HG03060 (cell line): ENCODE measurements at regions not wholly inside any gene's neighbourhood (a gene's known extent, or its start where the extent isn't known, plus 50 kb on each side); places are given as distances from the start of the nearest gene placed in this dataset.
"Not testable (repeated sequence)": the region's sequence is repeated elsewhere in the genome, so short reads cannot be mapped to it uniquely, and the experiment has no call there.

ENCODE experiments used
- ATAC-seq: cut with Tn5 transposase; IDR thresholded peaks from one replicate; pipeline ENCODE4 v1.9.1; 2021; ENCODE audit warnings: low read depth, moderate number of reproducible peaks; ENCODE audit not compliant: unreplicated experiment

DNA sequence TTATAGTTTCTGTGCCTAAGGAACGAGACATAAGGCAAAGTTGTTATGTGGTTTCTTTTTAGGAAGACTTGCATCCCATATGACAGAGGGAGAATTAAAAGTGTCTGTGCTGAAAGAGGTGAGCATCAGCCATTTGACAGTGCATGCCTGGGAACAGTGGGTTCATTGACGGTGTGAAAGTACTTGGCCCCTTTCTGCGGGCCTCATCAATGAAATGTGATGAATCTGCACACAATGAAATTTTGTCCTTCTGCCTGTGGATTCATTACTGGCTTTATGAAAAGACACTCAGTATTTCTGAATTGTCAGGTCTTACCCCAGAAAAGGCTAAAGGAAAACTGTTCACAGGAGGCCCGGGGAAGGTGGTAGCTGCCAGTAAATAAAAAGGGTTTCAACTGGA, 295.8 kb downstream of the FOXO1 start:
- ATAC-seq = no peak

DNA sequence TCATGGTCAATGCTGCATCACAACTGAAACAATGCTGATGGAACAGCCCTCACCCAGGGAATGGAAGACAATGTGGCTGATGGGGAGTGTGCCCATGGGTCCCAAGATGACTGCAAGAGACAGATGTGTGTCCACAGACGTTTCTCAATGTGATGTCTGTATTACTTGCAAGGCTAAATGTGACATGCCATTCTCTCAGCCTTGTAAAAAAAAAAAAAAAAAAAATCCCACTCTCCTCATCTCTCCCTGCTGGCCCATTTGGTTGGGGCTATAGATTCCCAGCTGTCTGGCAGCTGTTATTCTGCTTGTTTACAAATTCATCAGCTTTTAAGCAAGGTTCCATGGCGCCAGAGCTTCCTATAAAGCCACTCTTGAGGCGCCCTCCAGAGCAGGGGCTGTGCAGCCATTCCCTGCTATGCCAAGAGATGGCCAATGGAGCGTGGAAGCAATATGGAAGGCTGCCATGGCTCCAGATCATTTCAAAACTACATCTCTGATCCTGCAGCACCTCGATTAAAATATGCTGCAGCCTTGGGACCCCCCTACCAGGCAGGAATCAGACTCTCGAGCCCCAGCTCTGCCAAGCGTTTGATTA, 294.8 kb downstream of the FOXO1 start:
- no peak for ATAC-seq

DNA sequence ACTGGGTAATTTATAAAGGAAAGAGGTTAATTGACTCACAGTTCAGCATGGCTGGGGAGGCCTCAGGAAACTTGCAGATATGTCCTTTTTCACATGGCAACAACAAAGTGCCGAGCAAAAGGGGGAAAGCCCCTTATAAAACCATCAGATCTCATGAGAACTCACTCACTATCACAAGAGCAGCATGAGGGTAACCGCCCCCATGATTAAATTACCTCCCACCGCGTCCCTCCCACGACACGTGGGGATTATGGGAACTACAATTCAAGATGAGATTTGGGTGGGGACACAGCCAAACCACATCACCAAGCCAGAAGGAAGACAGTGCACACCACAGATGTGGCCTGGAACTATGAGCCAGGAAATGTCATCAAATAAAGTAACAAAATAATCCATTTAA, 292.8 kb downstream of the FOXO1 start:
- not testable (repeated sequence) for ATAC-seq

DNA sequence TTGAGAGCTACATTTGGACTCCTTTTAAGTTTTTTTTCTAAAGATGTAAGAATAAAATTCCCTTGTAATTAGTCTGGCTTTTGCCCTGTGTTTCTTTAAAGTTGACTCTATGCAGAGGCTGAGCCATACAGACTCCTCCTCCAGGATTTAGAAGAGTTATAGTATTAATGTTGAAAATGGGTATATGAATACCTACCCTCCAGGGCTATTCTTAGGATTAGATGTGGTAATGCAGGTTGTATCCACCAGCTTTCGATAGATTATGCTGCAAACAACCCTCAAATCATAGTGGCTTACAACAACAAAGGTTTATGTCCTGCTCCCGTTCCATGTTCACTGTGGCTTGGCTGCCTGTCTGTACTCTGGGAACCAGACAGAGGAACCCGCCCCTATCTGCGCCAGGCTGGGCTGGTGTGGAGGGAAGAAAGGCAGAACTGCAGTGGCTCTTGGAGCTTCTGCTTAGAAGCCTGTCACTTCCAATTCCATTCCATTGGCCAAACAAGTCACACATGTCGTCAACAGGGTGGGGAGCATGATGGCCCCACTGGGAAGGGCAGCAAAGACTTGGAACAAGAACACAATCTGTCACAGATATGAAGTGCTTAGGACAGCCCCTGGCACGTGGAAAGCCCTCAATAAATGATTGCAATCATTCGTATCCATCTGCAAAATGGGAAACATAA, 290.8 kb downstream of the FOXO1 start:
- ATAC-seq = no peak

DNA sequence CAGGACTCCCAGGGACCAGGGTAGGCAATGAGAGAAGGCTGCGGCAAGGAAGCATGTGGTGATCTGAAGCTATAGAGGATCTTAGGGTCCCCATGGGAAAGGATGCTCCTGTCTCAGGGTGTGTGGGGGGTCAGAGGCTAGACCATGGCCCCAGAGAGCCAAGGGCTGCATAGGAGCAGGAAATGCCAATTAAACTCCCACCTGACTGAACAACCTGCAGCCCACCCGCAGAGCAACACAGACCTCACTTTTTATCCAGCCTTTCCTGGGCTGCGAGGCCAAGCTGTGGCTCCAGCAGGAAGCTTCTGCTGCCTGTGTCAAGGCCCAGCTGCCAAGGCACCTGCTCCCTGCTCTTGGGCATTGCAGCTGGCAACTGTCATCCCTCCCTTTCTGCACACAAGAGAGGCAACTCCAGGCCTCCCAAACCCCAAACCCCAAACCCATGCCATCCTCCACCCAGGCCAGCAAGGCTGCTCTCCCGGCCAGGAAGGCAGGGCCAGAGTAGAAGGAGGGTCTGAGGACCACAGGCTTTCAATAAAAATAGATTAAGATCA, 290.1 kb downstream of the FOXO1 start:
- ATAC-seq = no peak

DNA sequence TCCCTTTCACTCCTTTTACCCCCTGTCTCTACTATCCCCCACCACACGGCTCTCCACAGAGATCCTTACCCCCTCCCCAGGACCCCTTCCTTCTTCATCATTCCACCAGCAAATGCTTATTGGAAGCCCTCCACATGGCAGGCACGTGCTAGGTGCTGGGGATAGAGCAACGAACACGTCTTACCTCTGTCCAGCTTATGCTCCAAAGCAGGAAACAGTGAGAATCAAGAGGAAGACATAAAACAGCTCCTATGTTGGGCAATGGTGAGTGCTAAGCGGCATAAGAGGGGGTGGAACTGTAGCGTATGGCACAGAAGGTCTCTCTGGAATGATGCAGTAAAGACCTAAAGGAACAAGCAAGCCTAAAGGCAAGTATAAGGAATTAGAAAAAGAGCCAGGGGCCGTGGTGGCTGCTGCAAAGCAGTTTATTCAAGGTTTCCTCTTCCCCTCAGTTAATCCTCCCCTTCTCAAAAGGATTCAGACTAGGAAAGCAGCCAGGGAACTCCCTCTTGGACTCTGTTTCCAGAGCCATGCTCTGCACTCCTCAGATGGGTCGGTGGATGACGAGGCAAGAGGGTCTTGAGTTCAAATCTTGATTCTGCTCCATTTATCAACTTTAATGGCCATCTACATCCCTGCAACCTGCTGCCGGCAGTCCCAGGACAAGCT, 289.4 kb downstream of the FOXO1 start:
- no peak for ATAC-seq

DNA sequence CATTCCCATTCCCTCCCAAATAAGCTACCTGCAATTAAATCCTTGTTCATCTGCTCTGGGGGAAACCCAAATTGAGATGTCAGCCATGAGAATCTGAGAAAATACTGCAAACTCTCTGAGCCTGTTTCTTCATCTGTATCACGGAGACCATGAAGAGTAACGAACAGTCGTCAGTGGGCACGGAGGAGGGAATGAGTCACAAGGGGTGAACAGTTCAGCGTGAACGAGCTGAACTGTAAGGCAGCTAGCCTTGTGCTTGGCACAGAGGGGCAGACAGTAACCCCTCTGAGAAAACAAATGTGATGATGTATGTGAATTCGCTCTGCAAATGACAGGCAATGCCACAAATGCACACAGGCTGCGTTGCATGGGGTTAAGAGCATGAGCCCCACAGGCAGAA, 288.7 kb downstream of the FOXO1 start:
- no peak for ATAC-seq

DNA sequence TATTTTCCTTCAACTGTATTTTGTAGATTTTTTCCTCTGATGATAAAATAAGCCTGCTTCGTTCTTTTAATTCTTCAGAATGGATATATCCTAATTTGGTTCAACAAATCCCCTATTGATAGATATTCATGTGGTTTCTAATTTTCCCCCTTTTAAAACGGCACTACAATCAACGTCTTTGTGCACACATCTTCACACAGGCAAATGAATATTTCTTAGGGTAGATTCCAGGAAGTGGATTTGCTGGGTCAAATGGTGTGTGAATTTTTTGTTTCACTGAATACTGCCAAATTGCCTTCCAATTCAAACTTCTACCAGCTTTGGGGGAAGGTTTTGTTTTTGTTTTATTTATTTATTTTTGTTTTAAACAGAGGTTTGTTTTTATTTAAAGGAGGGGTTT, 287.2 kb downstream of the FOXO1 start:
- ATAC-seq = no peak

DNA sequence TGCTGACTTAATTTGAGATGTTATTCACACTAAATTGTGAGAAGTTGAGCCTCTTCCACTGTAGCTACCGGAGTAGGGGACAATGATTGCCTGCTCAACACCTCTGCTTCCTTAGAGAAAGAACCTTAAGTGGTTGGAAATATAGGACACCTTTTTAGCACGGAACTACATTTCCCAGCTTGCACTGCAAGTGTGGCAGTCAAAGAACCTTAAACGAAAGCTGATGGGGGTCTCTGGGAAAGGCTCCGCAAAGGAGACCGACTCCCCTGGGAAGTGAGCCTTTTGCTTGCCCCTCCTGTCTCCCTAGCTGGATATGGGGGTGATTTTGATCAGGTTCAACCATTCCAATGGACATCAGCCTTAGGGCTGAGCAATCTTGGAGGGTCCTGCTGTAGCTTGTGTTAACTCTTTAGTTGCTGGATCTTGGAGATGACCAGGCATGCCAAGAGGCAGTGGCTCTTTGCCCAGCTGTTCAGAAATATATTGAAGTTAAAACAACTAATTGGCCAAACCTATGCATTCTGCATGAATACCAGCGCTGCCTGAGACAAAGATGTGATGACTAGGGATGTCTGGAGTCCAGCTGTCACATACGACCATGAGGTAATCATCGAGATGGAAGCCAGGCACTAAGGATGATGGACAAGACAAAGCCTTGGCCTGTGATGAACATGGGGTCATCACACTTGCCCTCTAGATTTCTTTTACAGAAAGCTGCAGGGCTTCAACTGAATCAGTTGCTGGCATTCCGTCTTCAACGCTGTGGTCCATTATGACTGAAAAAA, 286.5 kb downstream of the FOXO1 start:
- no peak for ATAC-seq

DNA sequence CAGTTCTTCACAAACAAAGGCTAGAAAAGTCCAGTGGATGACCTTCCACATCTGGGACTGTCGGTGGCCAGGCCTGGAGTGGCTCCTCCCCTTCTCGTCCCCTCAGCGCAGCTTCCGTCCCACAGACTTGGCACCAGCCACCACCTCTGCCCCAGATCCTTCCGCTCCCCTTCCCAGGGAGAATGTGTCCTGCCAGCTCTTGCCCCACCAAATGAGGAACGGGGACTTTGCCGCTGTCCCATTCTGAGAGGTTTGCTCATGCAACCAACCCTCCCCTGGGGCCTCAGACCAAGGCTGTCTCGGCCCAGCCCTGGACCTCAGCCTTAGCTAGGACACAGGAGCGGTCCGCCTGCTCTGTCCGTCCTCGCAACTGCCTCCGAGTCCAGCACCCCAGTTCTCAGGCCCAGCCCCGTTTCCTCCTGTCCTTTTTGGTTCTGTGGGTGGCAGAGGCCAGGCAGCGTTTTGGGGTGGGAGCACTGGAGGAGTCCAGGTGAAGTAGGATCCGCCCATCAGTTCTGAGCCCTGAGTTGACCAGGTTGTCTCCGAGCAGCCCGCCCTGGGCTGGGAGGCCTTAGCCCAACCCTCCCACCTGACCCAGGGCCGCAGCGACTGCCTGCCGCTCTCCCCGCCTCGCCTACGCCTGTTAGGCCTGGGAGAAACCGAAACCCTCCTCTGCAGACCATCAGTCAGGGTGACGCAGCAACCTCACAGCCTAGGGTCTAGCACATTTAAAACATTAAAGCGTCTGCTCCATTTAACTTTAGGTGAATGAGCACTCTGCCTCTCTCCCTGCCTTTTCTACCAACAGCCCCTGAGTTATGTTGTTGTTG, 284.3 kb downstream of the FOXO1 start:
- no peak for ATAC-seq

DNA sequence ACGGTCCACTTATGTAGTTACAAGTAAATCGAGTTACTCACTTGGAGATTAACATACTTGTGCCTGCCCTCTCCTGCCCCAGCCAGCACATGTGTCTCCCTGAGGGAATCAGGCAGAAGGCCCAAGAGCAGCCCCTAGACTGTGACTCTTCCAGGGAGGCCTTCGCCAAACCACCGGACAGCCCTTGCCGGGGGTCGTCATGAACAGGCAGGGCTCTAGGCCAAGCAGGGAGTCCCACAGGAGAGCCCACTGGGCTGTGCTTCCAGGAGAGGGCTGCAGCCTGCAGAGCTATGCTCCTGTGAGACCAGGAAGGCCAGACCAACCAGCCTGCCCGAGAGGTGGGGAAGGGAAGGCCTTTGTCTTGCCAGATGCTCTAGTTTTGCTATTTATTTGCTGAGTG, 283.3 kb downstream of the FOXO1 start:
- ATAC-seq = no peak

DNA sequence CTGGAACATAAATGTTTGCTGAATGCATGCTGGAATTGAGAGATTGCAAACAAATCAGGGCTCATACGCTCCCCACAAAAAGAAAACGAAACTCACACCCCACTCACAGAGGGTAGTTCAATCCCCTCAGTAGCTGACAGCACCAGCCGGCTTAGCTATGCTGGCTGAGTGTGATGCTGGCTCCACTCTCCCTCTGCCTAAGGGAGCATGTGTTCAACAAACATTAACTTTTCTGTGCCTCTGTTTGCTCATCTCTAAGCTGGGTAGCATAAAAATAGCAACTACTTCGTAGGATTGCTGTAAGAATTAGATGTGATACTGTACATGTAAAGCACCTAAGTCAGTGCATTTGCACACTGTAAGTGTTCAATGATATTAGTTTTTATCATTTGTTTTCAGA, 282.6 kb downstream of the FOXO1 start:
- ATAC-seq = no peak

DNA sequence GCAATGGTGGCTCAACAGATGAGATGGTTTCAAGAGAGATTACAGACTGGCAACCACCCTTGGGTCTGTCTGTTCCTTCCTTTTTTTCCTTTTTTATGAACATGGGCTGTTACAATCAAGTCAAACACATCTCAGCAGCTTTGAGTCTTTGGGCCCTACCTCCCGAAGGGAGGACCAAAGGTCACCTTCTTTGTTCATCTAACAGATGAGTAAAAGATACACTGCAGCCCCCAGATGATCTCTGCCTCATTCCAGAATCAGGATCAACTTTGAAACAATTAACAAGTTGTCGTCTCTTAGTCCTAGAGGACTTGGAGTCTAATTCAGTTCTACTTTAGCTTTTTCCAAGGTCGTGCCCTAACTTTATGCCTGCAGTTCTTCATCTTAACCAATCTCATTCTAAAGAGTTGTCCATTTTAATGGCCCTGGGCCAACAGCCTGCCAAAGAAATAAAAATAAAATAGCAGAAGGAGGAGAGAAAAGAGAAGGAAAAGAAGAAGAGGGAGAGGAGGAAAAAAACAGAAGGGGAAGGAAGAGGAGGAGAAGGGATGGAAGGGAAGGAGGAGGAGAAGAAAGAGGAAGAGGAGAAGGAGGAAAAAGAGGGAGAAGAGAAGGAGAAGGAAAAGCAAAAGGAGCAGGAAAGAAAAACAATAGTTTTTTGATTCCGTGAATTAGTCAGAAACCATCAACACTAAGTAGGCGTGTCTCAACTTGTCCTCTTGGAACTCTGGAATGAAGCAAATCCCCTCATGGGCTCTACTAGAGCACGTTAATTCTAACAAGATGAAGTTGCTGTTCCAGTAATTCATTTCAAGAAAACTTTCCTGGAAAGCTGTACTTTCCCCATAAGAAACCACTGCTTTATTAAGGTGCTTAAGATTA, 281.2 kb downstream of the FOXO1 start:
- ATAC-seq = no peak

DNA sequence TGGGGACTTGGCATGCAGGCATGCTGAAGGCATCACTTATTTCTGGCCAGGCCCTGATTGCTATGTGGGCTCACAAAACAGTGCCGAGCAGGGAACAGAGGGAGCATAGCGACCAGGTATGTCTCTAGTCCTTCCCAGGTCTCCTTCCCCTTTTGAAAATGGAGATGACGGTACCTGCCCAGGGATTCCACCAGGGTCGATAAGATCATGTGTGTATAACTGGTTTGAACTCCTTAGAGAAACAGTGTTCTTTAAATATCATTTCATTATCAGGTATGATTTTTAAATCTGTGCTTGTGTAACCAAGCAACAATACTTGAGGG, 280.6 kb downstream of the FOXO1 start:
- ATAC-seq = no peak

DNA sequence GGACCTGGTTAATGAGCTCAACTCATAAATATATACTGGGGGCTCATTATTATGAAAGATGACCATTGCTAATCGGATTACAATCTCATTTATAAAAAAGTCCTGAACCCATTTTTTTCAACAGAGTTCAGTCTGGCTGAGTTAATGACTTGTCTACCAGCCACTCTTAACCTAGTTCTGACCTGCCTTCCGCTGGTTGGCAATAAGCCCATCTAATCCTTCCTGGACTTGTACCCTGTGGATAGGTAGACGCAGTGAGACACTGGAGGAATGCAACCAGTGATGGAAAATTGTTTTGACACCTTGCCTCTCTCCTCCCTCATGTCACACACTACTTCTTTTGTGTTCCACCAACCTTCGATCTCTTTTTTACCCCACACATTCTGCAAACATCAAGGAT, 279.9 kb downstream of the FOXO1 start:
- ATAC-seq = no peak

DNA sequence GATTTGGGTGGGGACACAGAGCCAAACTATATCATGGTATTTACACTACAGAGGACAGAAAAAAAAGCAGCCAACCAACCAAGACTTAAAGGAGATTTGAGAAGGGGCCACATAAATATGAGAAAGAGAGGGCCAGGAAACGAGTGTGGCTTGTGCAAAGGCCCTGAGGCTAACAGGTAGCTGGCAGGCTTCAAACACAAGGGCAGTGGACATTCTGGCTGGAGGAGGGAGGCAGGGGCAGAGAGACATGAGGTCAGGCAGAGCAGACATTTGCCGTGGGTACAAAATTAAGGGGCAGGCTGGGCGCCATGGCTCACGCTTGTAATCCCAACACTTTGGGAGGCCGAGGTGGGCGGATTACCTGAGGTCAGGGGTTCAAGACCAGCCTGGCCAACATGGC, 278.7 kb downstream of the FOXO1 start:
- ATAC-seq = no peak

DNA sequence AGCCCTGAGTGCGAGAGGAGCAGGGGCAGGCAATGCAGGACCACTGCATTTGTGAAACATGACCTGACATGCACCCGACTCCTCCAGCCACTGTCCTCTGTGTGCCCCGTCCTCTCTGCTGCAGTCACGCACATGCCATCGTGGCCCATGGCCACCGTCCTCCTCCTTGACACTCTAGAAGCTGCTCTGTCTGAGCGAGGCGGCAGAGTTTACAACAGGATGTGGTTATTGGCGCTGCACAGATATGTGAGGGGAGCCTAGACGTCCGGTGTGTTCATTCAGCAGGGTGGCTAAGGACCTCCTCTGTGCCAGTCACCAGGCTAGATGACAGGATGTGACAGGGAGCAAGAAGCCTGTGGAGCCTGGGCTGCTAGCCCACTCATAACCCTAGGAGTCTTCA, 277.8 kb downstream of the FOXO1 start:
- ATAC-seq = peak; percentile 94

DNA sequence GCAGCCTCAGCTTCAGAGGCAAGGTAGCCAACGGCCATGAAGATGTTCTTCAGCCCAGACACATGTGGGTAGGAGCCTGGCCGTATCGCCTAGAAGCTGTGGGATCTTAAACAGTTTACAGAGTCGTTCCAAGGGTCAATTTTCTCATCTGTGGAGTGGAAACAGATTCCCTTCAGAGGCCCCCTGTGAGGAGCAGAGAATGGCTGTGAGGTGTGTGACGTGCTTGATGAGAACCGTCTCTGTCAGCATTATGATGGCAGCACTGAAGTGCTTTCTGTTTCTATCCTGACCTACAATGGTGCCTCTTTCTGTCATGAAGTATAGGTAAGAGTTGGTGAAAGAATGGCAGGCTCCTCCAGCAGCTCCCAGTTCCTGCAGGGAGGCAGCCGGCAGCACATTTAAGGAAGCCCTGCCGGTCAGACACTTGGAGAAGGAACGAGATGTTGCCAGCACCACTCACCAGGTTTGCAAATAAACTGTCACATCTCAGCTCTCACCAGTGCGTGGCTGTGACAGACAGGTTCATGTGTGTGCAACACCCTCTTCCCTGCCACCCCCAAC, 277.3 kb downstream of the FOXO1 start:
- peak; percentile 11 for ATAC-seq

DNA sequence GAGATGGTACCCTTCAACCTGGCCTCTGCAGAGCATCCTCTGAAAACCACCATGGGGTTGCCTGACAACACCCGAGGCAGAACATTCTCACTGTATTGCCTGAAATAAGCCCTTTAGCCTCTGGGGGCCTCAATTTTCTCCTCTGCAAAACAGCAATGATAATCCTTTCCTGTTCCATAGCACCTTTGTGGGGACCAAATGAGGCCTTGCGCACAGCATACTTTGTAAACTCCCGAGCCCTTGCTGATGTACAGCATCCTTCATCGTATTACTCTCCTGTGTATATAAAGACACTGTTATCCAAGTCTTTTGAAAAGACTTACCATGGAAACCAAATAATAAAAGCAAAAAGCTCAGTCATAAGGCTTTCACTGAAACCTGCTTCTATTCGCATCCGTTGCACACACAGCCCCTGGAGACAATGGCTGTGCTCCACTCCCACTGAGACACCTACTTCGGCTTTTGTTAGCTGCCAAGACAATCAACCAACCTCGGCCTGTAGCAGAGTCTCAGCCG, 276.0 kb downstream of the FOXO1 start:
- ATAC-seq = no peak
